NCI-H460 (cell line): ENCODE measurements at regions not wholly inside any gene's neighbourhood (a gene's known extent, or its start where the extent isn't known, plus 50 kb on each side); places are given as distances from the start of the nearest gene placed in this dataset.

Experiments used
- DNase-seq: peaks from one replicate; pipeline ENCODE4 v3.0.0-alpha.2; 2016; ENCODE audit warnings: low read depth; ENCODE audit errors: extremely low read depth

- DNase-seq, result no peak
Observed at GRCh38 chrX:19172741-19173140, 50.5 kb upstream of the ADGRG2 start.

- DNase-seq, result peak; percentile 69
Observed at GRCh38 chrX:19174401-19175025, 52.2 kb upstream of the ADGRG2 start.

GRCh38 chrX:19176901-19177630 lies 54.8 kb upstream of the ADGRG2 start:
- no peak for DNase-seq

- DNase-seq, result no peak
Observed at GRCh38 chrX:19177721-19178120, 55.5 kb upstream of the ADGRG2 start.

- DNase-seq, result no peak
Observed at GRCh38 chrX:19178402-19178801, 56.1 kb upstream of the ADGRG2 start.

- DNase-seq, result peak; percentile 6
Observed at GRCh38 chrX:19179389-19179788, 57.1 kb upstream of the ADGRG2 start.

GRCh38 chrX:19181345-19181744 lies 59.1 kb upstream of the ADGRG2 start:
- no peak for DNase-seq

- no peak for DNase-seq
Observed at GRCh38 chrX:19182785-19183184, 60.5 kb upstream of the ADGRG2 start.

- no peak for DNase-seq
Observed at GRCh38 chrX:19183761-19184477, 61.7 kb upstream of the ADGRG2 start.

GRCh38 chrX:19188566-19188965 lies 66.3 kb upstream of the ADGRG2 start:
- no peak for DNase-seq

- DNase-seq, result no peak
Observed at GRCh38 chrX:19190902-19191301, 68.6 kb upstream of the ADGRG2 start.

GRCh38 chrX:19193565-19193964 lies 71.3 kb upstream of the ADGRG2 start:
- DNase-seq, result no peak

GRCh38 chrX:19194285-19195242 lies 72.3 kb upstream of the ADGRG2 start:
- DNase-seq, result no peak

- no peak for DNase-seq
Observed at GRCh38 chrX:19195243-19195610, 73.0 kb upstream of the ADGRG2 start.

GRCh38 chrX:19198473-19198872 lies 76.2 kb upstream of the ADGRG2 start:
- DNase-seq, result no peak

GRCh38 chrX:19202171-19202570 lies 79.9 kb upstream of the ADGRG2 start:
- DNase-seq, result no peak

- no peak for DNase-seq
Observed at GRCh38 chrX:19204636-19205035, 82.4 kb upstream of the ADGRG2 start.

GRCh38 chrX:19212037-19212436 lies 89.8 kb upstream of the ADGRG2 start:
- no peak for DNase-seq

- no peak for DNase-seq
Observed at GRCh38 chrX:19213610-19214152, 91.4 kb upstream of the ADGRG2 start.

- DNase-seq, result no peak
Observed at GRCh38 chrX:19214311-19214710, 92.0 kb upstream of the ADGRG2 start.

GRCh38 chrX:19225909-19226308 lies 103.6 kb upstream of the ADGRG2 start:
- DNase-seq, result peak; percentile 51
